ENCODE measurements at regions not wholly inside any gene's neighbourhood (a gene's known extent, or its start where the extent isn't known, plus 50 kb on each side); places are given as distances from the start of the nearest gene placed in this dataset.

- Histone ChIP-seq H3K27ac (no peak overlapping the region), H3K4me1 (no peaks in the 10 kb centered on the region), H3K9me3 (no peaks in the 10 kb centered on the region), H3K4me3 (no peak overlapping the region), H3K27me3 (no peaks in the 10 kb centered on the region), H3K36me3 (no peaks in the 10 kb centered on the region)
- no peak for TF ChIP-seq CTCF (IDR thresholded peaks at IDR 0.05 in 4 of 5, conservative IDR thresholded peaks at IDR 0.05 in 1 of 5)
- no peak for TF ChIP-seq POLR2A (IDR thresholded peaks at IDR 0.05)
- intact Hi-C loops (cut with DNase I; ENCODE audit: low total_unique reads): no loop called here
- ATAC-seq (no peak), DNase-seq (no peak)
- in situ Hi-C loops (cut with MboI; ENCODE audit: low sequenced_read_pairs in 4 of 4): no loop called here
Measured at GRCh38 chr1:105398909-105399308, 1649.2 kb downstream of the AMY1C start.

- DNase-seq (no peak), ATAC-seq (no peak)
- Histone ChIP-seq H3K27me3 (no peaks in the 10 kb centered on the region), H3K9me3 (no peaks in the 10 kb centered on the region), H3K4me3 (no peak overlapping the region), H3K36me3 (no peaks in the 10 kb centered on the region), H3K27ac (no peak overlapping the region), H3K4me1 (no peaks in the 10 kb centered on the region)
- TF ChIP-seq POLR2A (IDR thresholded peaks at IDR 0.05): no peak
- TF ChIP-seq CTCF (IDR thresholded peaks at IDR 0.05 in 4 of 5, conservative IDR thresholded peaks at IDR 0.05 in 1 of 5): no peak
- in situ Hi-C loops (cut with MboI; ENCODE audit: low sequenced_read_pairs in 4 of 4) (no loop called here), intact Hi-C loops (cut with DNase I; ENCODE audit: low total_unique reads) (no loop called here)
Measured at GRCh38 chr1:105399716-105400115, 1650.0 kb downstream of the AMY1C start.

GRCh38 chr1:105416261-105416660, 1640.2 kb upstream of the PRMT6 start:
- Histone ChIP-seq H3K4me1 (no peaks in the 10 kb centered on the region), H3K9me3 (no peaks in the 10 kb centered on the region), H3K27me3 (no peaks in the 10 kb centered on the region), H3K27ac (no peak overlapping the region), H3K4me3 (no peak overlapping the region), H3K36me3 (no peaks in the 10 kb centered on the region)
- no peak for ATAC-seq
- TF ChIP-seq CTCF (IDR thresholded peaks at IDR 0.05 in 4 of 5, conservative IDR thresholded peaks at IDR 0.05 in 1 of 5) (no peak), POLR2A (IDR thresholded peaks at IDR 0.05) (no peak)
- no peak for DNase-seq
- in situ Hi-C loops (cut with MboI; ENCODE audit: low sequenced_read_pairs in 4 of 4) (no loop called here), intact Hi-C loops (cut with DNase I; ENCODE audit: low total_unique reads) (no loop called here)

GRCh38 chr1:105419030-105419429, 1637.4 kb upstream of the PRMT6 start:
- intact Hi-C loops (cut with DNase I; ENCODE audit: low total_unique reads): no loop called here
- Histone ChIP-seq H3K9me3 (no peaks in the 10 kb centered on the region), H3K4me1 (no peaks in the 10 kb centered on the region), H3K27me3 (no peaks in the 10 kb centered on the region), H3K36me3 (no peaks in the 10 kb centered on the region), H3K27ac (no peak overlapping the region), H3K4me3 (no peak overlapping the region)
- DNase-seq (no peak), ATAC-seq (no peak)
- no peak for TF ChIP-seq CTCF (IDR thresholded peaks at IDR 0.05 in 4 of 5, conservative IDR thresholded peaks at IDR 0.05 in 1 of 5)
- no peak for TF ChIP-seq POLR2A (IDR thresholded peaks at IDR 0.05)
- in situ Hi-C loops (cut with MboI; ENCODE audit: low sequenced_read_pairs in 4 of 4): no loop called here

- TF ChIP-seq POLR2A (IDR thresholded peaks at IDR 0.05): no peak
- no peak for TF ChIP-seq CTCF (IDR thresholded peaks at IDR 0.05 in 4 of 5, conservative IDR thresholded peaks at IDR 0.05 in 1 of 5)
- Histone ChIP-seq H3K9me3 (no peaks in the 10 kb centered on the region), H3K27me3 (no peaks in the 10 kb centered on the region), H3K4me3 (no peak overlapping the region), H3K27ac (no peak overlapping the region), H3K4me1 (no peaks in the 10 kb centered on the region), H3K36me3 (no peaks in the 10 kb centered on the region)
- no peak for DNase-seq
- in situ Hi-C loops (cut with MboI; ENCODE audit: low sequenced_read_pairs in 4 of 4) (no loop called here), intact Hi-C loops (cut with DNase I; ENCODE audit: low total_unique reads) (no loop called here)
- ATAC-seq: no peak
Measured at GRCh38 chr1:105427543-105427942, 1628.9 kb upstream of the PRMT6 start.
